HUDEP-2 (cell line): ENCODE measurements at regions not wholly inside any gene's neighbourhood (a gene's known extent, or its start where the extent isn't known, plus 50 kb on each side); places are given as distances from the start of the nearest gene placed in this dataset.

Source experiments
- DNase-seq, 76 experiments: peaks; one replicate each; lab custom pipeline; 2025; ENCODE audit not compliant: unreplicated experiment in 76 of 76; lab: John Stamatoyannopoulos, UW

DNA sequence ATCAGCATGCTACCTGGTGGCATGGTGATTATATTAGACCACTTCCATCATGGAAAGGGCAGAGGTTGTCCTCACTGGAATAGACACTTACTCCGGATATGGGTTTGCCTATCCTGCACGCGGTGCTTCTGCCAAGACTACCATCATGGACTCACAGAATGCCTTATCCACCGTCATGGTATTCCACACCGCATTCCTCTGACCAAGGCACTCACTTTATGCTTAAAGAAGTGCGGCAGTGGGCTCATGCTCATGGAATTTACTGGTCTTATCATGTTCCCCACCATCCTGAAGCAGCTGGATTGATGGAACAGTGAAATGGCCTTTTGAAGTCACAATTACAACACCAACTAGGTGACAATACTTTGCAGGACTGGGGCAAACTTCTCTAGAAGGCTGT lies 109.2 kb upstream of the DRD2 start:
- no peak for DNase-seq

DNA sequence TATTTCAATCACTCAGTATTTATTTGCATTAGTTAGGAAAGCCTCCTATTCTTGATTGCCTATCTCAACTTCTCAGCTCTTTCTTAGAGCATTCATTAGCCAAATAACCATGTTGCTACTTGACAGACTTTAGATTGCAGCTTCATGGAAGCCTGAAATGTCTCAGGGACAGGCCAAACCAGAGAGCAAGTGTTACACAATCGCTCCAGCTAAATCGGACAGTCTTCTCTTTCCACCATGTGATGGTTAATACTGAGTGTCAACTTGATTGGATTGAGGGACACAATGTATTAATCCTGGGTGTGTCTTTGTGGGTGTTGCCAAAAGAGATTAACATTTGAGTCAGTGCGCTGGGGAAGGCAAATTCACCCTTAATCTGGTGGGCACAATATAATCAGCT lies 106.5 kb upstream of the DRD2 start:
- DNase-seq = no peak

DNA sequence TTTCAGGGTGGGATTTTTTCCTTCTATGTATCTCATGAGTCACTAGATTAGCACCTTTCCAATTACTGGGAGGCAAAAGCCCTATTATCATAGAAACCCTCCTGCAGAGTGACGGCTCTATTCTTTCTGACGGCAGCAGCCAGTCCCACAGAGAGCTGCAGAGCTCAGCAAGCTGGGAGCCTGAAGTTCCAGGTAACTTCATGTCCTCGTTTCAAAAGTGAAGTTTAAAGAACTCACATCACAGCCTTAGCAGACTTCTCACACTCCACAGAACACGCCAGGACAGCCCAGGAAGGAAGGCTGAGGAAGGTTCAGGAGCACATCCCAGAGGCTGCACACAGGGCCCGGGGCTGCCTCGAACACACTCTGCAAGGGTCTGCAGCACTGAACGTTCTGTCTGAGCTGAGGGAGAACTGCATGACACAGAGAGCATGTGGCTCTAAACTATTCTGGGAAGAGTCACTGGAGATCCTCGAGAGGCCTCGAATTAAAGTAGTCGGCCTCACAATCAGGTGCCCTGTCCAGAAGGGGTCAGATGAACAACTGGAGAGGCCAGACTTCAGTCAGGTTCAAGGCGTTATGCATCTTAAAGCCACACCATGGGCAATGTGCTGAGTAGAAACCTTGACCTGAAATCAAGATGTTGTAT lies 104.2 kb upstream of the DRD2 start:
- DNase-seq = no peak

DNA sequence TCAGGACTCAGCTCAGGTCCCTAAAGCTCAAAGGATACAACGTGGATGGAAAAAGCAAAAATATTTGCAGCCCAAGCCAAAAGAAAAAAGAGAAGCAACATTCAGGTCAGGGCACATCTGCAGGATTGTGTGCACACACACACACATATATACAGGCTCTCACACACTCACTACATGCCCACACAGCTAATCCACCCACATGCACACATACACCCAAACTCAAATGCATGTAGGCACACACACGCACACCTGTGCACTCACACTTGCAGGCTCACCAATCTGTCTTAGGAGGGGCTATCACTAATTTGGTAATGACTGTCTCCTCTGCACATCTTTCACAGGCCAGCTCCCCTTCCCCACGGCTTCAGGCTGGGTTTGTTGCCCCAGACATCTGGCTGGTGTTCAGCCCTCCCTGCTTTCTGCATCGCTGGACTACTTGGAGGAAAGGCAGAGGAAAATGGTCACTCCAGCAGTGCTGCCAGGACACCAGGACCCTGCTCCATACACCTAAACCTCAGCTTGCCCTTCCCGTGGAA lies 103.6 kb upstream of the DRD2 start:
- no peak for DNase-seq

DNA sequence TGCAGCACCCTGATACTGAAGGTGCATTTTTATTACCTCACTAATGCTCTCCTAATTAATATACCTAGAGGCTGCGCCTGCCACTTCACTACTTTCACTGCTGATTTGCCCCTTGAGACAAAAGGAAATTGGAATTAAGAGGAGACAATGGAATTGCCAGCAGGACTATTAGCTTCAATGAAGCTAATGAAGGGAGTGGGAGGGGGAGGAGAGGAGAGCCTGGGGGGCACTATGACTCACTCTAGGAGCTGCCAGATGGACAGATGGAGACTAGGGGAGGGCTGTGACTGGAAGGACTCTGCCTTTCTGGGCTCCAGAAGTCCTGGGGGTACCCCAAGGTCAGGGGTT lies 102.8 kb upstream of the DRD2 start:
- no peak for DNase-seq

DNA sequence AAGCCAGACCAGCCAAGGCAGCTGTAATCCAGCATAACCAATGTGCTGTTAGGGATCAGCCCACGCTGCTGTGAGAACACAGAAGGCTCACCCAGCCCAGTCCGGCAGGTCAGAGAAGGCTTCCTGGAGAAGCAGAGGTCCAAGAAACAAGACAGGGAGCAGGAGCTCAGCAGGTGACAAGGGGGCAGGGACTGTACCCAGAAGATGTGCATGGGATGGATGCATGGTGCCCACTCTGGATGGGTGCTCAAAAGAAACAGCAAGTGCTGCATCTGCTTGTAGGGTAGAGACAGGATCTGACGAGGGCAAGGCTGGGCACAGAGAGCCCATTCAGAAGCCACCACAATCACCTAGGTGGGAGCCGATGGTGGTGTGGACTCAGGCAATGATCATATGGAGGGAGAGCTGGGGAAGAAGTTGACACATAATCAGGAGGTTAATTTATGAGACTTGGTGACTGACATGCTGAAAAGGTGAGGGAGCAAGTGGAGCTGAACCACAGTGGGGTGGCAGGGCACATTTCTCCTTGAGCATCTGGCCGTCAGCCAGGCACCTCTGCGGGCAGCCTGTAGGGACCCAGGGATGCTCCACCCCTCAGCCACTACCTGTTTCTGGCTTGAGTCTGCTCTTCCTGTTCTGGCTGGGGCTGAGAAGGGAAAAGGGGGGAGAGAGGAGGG lies 102.3 kb upstream of the DRD2 start:
- no peak for DNase-seq

DNA sequence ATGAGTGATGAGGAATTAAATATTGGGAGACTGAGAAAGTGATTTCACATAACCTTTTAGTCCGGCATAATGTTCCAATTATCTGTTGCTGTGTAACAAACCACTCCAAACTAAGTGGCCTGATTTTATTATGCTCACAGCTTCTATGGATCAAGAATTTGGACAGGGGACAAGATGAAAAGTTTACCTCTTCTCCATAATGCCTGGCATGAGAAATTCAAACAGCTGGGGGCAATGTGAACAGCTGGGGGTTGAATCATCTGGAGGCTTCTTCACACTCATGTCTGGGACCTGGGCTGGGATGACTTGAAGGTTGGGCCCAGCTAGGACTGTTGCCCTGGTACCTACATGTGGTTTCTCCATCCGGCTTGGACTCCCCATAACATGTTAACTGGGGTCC lies 99.4 kb upstream of the DRD2 start:
- no peak for DNase-seq

DNA sequence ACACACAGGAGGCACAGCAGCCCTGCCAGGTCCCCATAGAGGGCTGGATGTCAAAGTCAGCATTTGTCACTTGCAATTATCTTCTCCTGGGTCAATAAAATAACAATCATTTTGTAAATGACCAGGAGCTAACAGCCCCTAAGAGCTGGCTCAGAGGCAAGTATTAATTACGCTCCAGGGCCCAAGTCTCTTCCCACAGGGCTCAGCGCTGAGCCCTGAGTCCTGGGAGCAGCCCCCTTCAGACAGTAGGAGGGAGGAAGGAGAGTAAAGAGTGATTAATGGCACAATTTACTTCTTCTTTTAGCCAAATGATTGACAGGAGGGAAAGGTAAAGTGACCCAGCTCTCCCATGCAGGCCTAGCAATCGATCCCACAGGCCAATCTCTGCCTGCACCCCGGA lies 99.0 kb upstream of the DRD2 start:
- no peak for DNase-seq

DNA sequence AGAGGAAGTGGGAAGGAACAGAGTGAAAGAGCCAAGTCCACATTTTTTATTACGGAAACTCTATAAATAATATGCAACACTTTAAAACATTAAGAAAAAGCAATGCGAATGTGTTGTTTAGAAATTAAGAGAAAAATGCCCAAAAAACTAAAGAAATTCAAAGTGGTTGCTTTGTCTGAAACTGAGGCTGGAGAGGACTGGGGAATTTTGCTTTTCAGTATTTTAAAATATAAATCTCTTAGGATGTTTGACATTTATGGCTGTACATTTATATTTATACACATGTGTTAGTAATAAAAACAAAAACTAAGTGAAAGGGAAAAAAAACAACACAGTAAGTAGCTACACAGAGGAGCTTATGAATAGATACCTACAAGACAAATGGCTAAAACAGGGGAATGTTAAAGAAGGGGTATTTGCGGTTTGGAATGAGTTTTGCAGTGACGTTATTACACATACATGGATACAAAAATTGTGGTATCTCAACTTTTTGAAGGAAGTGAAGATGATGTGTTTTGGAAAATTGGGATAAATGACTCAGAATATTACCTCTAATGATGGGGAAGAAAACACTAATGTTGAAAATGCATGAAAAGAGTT lies 97.0 kb upstream of the DRD2 start:
- DNase-seq = no peak

DNA sequence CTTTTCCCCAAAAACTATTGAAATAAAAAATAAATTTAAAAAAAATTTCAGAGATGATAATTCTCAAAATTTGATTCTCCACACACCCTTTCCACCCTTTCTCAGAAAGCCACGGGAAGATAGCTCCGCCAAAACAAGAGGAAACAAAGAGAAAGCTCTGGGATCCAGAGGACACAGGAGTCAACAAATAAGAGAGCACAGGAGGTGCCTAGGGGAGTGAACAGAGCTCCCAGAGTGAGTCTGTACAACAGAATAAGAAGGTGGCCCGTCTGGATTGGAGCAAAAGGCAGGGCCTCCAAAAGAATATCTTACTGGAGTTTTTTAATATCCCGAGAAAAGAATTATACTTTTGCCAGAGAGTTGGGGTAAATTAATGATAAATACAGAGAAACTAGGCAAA lies 96.3 kb upstream of the DRD2 start:
- no peak for DNase-seq

DNA sequence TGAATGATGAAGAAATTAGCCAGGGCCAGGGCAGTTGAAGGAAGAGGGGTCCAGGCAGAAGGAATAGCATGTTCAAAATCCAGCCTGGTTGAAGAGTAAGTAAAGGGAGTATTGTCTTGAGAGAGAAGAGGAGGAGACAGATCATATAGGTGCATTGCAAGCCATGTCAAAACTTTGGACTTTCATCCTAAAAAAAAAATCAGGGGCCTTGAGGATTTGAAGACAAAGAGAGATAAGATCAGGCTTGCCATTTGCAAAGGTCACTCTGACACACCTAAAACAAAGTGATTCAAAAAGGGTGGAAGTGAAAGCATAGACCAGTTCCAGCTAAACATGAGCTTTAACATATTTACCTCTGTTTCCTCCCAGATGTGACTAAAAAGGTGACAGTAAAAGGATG lies 95.7 kb upstream of the DRD2 start:
- DNase-seq = no peak

DNA sequence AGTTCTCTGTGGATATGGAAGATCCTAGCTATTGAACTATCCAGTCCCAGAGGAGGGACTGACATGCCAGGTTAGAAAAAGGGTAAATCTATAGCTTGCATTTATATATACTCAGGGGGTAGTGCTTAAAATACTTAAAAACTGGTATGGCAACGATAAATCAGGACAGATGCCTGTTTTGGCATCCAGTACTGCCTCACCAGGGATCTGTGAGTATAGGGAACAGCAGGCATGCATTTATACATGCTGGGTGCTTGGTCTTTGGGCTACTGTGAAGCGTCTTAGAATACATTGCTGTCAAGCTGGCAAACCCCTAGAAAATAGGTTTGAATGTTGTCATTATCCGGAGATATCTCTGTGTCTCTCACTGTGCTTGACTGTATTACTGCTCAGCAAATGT lies 94.2 kb upstream of the DRD2 start:
- DNase-seq = no peak

DNA sequence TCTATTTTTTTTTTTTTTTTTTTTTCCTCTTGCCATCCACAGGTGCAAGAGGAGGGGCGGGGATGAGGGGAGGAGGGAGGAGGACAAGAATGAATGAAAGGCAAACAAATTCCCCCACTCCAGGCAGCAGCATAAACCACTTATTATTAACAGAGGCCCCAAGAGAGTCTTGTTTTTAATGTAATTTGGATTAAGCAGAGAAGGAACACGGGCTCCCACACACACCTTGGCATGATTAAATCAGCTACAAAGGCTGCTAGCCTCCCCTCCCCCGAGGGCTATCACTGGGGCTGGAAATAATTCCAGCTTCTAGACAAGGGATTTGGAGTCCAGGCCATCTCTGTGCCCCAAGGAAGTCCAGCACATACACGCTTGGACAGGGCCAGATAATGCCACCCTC lies 93.4 kb upstream of the DRD2 start:
- DNase-seq = no peak

DNA sequence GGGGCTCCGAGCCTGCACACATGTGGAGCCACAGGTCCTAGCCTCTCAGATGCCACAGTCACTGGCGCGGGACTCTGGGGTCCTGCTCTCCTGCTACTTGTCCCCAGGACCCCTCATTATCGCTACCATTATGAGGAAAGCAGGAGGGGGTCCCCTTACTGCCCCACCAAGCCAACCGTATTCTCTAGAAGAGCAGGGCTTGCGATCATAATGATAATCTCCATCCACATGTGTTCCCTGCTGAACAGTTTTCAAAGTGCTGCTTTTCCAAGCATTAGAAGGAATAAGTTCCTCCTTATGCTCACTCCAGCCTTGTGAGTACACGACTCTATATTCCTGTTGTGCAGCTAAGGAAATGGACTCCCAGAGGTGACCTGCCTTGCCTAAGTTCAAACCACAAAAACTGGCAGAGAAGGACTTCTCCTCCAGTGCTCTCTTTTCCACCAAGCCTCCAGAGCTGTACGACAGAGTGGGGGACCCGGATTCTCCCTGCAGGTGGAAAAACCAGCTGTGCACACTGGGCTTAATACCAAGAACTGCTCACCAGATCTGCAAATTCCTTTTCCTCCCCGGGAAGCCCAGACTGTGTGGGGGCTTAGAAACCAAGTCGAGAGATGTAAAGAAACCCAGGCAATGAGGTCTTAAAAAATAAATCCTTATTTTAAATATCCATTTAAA lies 92.8 kb upstream of the DRD2 start:
- DNase-seq = no peak

DNA sequence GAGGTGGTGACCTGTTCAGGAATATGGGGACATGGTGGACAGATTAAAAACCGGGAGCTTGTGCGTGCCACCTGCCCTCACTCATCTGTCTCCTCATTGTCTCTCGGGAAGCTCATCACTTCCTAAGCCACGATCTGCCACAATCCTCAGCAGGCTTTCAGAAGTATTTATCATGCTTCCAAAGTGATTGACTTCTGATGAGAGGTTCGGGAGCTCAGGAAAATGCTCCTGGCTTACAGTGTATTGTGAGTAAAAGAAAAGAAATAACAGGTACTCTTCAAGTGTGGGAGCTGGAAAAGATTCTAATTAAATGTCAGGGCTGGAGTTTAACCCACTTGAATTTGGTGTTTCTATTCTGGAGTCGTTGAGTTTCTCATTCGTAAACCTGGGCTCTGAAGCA lies 91.9 kb upstream of the DRD2 start:
- DNase-seq = no peak

DNA sequence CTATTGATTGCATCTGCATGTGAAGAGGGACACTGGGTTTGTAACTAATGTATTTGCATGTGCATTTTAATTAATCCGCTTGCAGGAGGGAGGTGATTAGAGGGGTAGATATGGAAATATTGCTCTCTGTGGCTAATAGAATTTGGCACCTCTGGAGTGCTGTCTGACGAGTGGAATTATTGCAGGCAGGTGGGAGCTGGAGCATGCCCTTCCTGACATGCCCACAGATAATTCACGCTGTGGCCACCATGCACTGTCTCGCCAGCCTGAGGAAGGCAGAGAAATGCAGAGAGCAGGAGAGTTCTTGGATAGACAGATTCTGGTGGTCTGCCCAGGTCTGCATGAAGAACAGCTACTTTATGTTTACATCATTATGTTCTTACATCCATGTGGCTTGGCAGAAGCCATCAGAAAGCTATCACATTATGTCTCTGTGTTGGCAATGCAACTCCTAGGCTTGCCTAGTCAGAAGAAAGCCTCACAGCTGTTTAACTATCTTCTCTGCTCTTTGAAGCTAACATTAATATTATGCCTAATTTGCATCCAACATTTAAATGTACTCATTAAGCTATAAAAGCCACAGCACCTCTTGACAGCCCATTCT lies 89.4 kb upstream of the DRD2 start:
- DNase-seq = no peak

DNA sequence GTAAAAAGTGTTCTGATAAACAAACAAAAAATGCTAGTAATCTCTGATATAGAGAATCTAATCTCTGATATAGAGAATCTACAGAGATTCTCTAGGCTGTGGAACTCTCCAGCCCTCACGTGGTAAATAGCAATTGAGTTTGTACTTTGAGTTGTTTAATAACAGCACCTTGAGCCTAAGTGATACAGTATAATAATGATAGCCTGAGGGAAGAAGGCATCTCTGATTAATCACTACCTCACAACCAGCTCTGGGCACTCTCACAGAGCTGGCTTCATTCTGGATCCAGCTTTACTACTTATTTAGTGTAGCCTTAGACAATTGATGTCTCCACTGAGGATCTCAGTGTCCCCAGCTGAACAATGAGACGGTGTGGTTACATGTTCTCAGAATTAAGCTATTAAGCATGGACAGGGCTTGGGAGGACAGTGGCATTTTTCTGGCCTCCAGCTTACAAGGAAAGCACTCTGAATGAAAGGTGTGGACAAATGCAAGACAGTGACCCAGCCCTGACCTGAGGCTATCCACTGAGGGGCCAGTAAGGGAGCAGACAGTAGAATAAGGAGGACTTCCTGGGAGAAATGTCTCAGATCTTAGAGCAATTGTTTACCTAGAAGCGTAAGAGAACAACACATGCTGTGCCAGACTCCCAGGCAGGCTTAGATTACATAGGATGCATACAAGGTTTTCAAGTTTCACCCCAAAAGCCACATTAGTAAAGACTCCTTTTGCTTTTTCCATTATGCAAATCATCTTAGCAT lies 88.7 kb upstream of the DRD2 start:
- DNase-seq = no peak

DNA sequence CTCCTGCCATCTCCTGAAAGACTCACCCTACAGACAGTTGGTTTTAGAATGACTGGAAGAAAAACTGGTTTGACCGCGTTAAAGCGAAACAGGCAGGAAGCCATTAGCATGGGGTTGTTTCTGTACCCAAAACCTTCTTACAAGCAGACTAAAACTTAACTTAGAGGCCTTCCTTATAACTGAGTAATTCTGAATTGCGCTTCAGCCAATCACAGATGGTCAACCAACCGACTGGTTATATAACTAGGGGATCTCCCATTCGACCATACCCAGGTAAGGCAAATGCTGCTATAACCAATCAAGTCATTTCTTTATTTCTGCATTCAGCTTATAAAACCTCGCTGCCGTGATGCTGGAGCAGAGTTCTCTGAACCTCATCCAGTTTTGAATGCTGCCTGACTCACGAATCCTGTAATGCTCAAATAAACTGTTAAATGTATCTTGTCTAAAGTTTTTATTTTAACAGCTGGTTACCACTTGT lies 87.8 kb upstream of the DRD2 start:
- DNase-seq = no peak

DNA sequence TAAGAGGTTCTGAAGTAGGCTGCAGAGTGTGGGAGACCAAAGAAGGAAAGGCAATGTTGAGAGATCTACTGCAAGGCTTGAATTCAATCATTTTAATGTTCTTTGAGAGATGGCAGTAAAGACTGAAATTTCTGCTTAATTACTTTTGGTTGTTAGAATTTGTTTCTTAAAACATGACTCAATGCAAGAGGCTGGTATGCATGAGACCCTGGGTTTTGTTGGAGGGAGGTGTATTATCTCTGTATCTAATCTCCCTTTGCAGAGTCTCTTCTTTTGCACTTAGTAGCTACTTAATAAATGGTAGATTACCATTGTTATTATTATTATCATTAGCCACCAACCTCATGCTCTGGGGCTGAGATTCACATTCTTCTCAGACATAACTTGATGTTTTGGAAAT lies 87.4 kb upstream of the DRD2 start:
- DNase-seq = no peak

DNA sequence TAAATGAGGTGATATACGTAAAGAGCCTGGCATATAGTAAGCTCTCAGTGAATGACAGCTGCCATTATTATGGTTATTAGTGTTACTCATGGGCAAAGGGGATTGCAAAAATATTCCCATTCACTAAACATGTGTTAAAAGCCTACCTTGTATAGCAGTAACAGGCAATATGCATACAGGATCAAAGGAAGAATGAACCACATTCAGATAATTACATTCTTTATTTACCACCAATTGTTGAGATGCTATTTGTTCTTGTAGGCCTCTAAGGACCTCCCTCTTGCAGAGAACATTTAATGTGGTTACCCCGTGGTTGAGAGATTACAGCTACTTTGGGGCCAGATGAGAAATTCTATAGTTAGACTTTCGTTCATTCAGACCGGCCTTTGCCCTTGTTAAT lies 82.7 kb upstream of the DRD2 start:
- no peak for DNase-seq

DNA sequence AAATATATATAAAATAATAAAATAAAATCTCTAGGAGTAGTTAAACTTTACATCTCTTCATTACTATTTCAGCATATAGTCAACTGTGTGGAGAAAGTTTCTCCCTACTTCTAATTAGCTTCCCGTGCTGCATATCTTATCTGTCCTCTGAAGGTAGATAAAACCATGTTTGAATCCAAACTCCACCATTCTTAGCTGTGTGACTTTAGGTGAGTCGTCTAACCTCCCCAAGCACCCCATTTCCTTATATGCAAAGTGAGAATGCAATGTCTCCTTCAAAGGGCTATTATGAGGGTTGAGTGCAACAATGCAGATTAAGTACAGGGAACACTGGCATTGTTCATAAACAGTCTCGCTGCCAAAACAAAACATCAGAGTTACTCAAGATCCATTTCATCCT lies 80.8 kb upstream of the DRD2 start:
- DNase-seq = no peak
